ENCODE measurements at regions not wholly inside any gene's neighbourhood (a gene's known extent, or its start where the extent isn't known, plus 50 kb on each side); places are given as distances from the start of the nearest gene placed in this dataset.

- Histone ChIP-seq H3K4me3 (ENCODE audit: low read depth, low read length) (no peak overlapping the region), H3K27me3 (replicated peaks; ENCODE audit: control insufficient read depth, insufficient read depth, low read length) (no peaks in the 10 kb centered on the region), H3K36me3 (ENCODE audit: control insufficient read depth, insufficient read depth, low read length) (no peaks in the 10 kb centered on the region), H3K4me1 (no peaks in the 10 kb centered on the region), H3K9me3 (no peaks in the 10 kb centered on the region)
- ChIA-PET POLR2A (no interaction called here), CTCF (no interaction called here)
- Mint-ChIP-seq H3K27ac (ENCODE audit: unreplicated experiment) (no peak overlapping the region), H3K36me3 (ENCODE audit: insufficient read depth, unreplicated experiment) (no peaks in the 10 kb centered on the region), H3K9me3 (ENCODE audit: unreplicated experiment) (no peaks in the 10 kb centered on the region), H3K4me1 (ENCODE audit: low read depth, unreplicated experiment) (no peaks in the 10 kb centered on the region), H3K4me3 (ENCODE audit: unreplicated experiment) (no peak overlapping the region), H3K27me3 (ENCODE audit: insufficient read depth, unreplicated experiment) (peaks cover 3% of the 10 kb centered on the region)
- intact Hi-C loops (cut with micrococcal nuclease; ENCODE audit: unreplicated experiment), result no loop called here
- TF ChIP-seq CTCF (IDR thresholded peaks at IDR 0.05; ENCODE audit: insufficient read depth in 1 of 2, low read depth in 1 of 2, low read length in 1 of 2, severe bottlenecking in 1 of 2, unreplicated experiment in 1 of 2), result no peak
- no peak for DNase-seq
- no TSS peak for BruUV-seq (replicated peaks)
Measured at GRCh38 chr10:75347186-75347585, 54.4 kb downstream of the ZNF503 start.

GRCh38 chr10:75345738-75346137 lies 55.8 kb downstream of the ZNF503 start:
- Histone ChIP-seq H3K27me3 (replicated peaks; ENCODE audit: control insufficient read depth, insufficient read depth, low read length) (no peaks in the 10 kb centered on the region), H3K4me3 (ENCODE audit: low read depth, low read length) (no peak overlapping the region), H3K4me1 (no peaks in the 10 kb centered on the region), H3K36me3 (ENCODE audit: control insufficient read depth, insufficient read depth, low read length) (no peaks in the 10 kb centered on the region), H3K9me3 (no peaks in the 10 kb centered on the region)
- Mint-ChIP-seq H3K9me3 (ENCODE audit: unreplicated experiment) (no peaks in the 10 kb centered on the region), H3K27me3 (ENCODE audit: insufficient read depth, unreplicated experiment) (peaks cover 3% of the 10 kb centered on the region), H3K27ac (ENCODE audit: unreplicated experiment) (no peak overlapping the region), H3K4me3 (ENCODE audit: unreplicated experiment) (no peak overlapping the region), H3K36me3 (ENCODE audit: insufficient read depth, unreplicated experiment) (no peaks in the 10 kb centered on the region), H3K4me1 (ENCODE audit: low read depth, unreplicated experiment) (no peaks in the 10 kb centered on the region)
- intact Hi-C loops (cut with micrococcal nuclease; ENCODE audit: unreplicated experiment), result no loop called here
- no peak for TF ChIP-seq CTCF (IDR thresholded peaks at IDR 0.05; ENCODE audit: insufficient read depth in 1 of 2, low read depth in 1 of 2, low read length in 1 of 2, severe bottlenecking in 1 of 2, unreplicated experiment in 1 of 2)
- POLR2A ChIA-PET, result no interaction called here
- CTCF ChIA-PET, result no interaction called here
- DNase-seq, result no peak
- no TSS peak for BruUV-seq (replicated peaks)

GRCh38 chr10:75344170-75344569 lies 57.4 kb downstream of the ZNF503 start:
- H3K4me3 ChIP-seq (ENCODE audit: low read depth, low read length), result no peak overlapping the region

More at GRCh38 chr10:75344170-75344569, 57.4 kb downstream of the ZNF503 start:
- no peak overlapping the region for H3K4me3 Mint-ChIP-seq (ENCODE audit: unreplicated experiment)
- ChIA-PET CTCF (no interaction called here), POLR2A (no interaction called here)
- Histone ChIP-seq H3K9me3 (no peaks in the 10 kb centered on the region), H3K27me3 (replicated peaks; ENCODE audit: control insufficient read depth, insufficient read depth, low read length) (no peaks in the 10 kb centered on the region), H3K36me3 (ENCODE audit: control insufficient read depth, insufficient read depth, low read length) (no peaks in the 10 kb centered on the region), H3K4me1 (no peaks in the 10 kb centered on the region)
- no peaks in the 10 kb centered on the region for H3K36me3 Mint-ChIP-seq (ENCODE audit: insufficient read depth, unreplicated experiment)
- BruUV-seq (replicated peaks), result no TSS peak
- H3K4me1 Mint-ChIP-seq (ENCODE audit: low read depth, unreplicated experiment), result no peaks in the 10 kb centered on the region
- no peaks in the 10 kb centered on the region for H3K9me3 Mint-ChIP-seq (ENCODE audit: unreplicated experiment)
- no peak for DNase-seq
- TF ChIP-seq CTCF (IDR thresholded peaks at IDR 0.05; ENCODE audit: insufficient read depth in 1 of 2, low read depth in 1 of 2, low read length in 1 of 2, severe bottlenecking in 1 of 2, unreplicated experiment in 1 of 2), result no peak
- intact Hi-C loops (cut with micrococcal nuclease; ENCODE audit: unreplicated experiment), result no loop called here
- peaks cover 3% of the 10 kb centered on the region for H3K27me3 Mint-ChIP-seq (ENCODE audit: insufficient read depth, unreplicated experiment)
- H3K27ac Mint-ChIP-seq (ENCODE audit: unreplicated experiment), result no peak overlapping the region
